GM10248 (cell line): ENCODE measurements at regions not wholly inside any gene's neighbourhood (a gene's known extent, or its start where the extent isn't known, plus 50 kb on each side); places are given as distances from the start of the nearest gene placed in this dataset.

Source experiments
- CTCF ChIA-PET: fragments of 300-600 bp; sonication (Branson Sonifier 250); formaldehyde crosslinking; extraction: SDS; loops from one replicate; lab custom pipeline; 2021; ENCODE audit warnings: antibody characterized with exemption; lab: Yijun Ruan, JAX
- POLR2A ChIA-PET: fragments of 350-650 bp; sonication (Branson Sonifier 250); formaldehyde crosslinking; extraction: SDS; loops from one replicate; lab custom pipeline; 2020; ENCODE audit warnings: antibody characterized with exemption; lab: Yijun Ruan, JAX
- DNase-seq: peaks from one replicate; pipeline ENCODE4 v3.0.0; 2012; ENCODE audit errors: extremely low spot score
- CTCF ChIP-seq: IDR thresholded peaks from 2 replicates; pipeline ENCODE4 v1.5.1; 2012; ENCODE audit warnings: mild to moderate bottlenecking, low read depth; ENCODE audit errors: extremely low read depth, missing control alignments, control extremely low read depth

- no peak for TF ChIP-seq CTCF
- ChIA-PET CTCF (no interaction called here), POLR2A (no interaction called here)
- DNase-seq, result no peak
Observed at GRCh38 chr10:128525936-128526335, 399.7 kb upstream of the MKI67 start.

GRCh38 chr10:128526791-128527375, 400.7 kb upstream of the MKI67 start:
- POLR2A ChIA-PET, result no interaction called here
- no peak for DNase-seq

GRCh38 chr10:128527711-128528110, 401.5 kb upstream of the MKI67 start:
- DNase-seq, result no peak
- ChIA-PET CTCF (no interaction called here), POLR2A (no interaction called here)
- no peak for TF ChIP-seq CTCF

More at GRCh38 chr10:128526791-128527375, 400.7 kb upstream of the MKI67 start:
- TF ChIP-seq CTCF, result no peak
- CTCF ChIA-PET, result no interaction called here

DNA sequence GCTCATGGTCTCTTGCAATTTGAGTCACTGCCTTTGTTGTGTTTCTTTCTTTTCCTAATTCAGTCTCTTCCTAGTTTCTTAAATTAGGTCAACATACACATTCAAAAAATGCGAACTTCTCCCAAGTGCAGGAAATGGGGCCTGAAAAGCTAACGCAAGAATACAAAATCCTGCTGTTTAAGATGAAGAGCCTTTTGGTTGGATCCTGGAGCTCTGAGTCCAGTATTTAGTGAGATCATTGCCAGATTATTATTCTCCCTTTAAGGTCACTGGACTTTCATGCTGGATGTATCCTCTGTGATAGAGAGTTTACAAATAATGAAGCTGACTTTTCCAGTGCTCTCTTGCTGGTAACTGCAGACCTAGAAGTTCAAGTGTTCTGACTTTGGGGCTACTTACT, 401.9 kb upstream of the MKI67 start:
- no peak for DNase-seq
- no peak for TF ChIP-seq CTCF
- ChIA-PET CTCF (interaction anchor here (1.6 to 1.7 kb wide), 2 partner anchors 11 to 255 kb away, joined by 3 to 5 read pairs; no protein-coding TSS in a partner anchor), POLR2A (no interaction called here)

DNA sequence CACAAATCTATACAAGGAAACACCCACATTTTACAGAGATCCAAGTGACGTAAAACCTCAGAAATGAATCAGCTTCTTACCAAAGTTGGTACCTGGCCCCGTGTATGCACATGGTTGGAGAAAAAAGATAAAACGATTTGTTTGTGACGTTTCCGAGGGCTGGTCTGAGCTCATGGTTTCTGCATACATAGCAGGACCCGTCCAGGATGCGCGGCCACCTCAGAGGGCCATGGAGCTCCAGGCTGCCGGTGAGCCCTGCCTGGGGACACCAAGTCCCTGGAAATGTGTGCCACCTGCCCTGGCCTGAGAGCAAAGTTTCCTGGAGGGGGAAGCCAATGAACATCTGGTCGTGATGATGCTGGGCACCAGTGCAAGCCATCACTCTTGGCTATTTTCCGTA, 402.6 kb upstream of the MKI67 start:
- DNase-seq, result no peak
- ChIA-PET CTCF (interaction anchor here (0.6 to 1.7 kb wide), 4 partner anchors 11 to 261 kb away, joined by 3 to 5 read pairs (median 3); no protein-coding TSS in a partner anchor), POLR2A (no interaction called here)
- no peak for TF ChIP-seq CTCF

- POLR2A ChIA-PET, result no interaction called here
- TF ChIP-seq CTCF, result no peak
- no peak for DNase-seq
- CTCF ChIA-PET, result interaction anchor here (0.6 to 1.7 kb wide), 4 partner anchors 10 to 261 kb away, joined by 3 to 5 read pairs (median 3); no protein-coding TSS in a partner anchor
Observed at GRCh38 chr10:128529225-128529624, 403.0 kb upstream of the MKI67 start.

DNA sequence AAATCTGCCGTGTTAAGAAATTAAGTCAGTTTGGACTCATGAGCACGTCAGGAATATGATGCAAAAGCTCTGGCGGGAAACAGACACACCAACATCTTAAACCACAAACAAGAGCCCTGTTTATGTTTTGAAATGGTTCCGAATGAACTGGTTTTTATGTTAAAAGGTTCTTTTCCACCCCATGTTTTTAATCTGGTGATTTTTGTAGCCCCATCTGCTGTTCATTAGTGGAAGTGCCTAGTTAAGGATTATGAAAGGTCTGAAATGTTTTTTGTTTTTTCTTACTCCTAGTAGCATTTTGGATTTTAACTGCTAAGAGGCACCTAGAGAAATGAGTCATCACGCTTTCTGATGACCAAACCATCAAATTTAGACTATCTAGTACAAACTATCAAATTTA, 404.1 kb upstream of the MKI67 start:
- DNase-seq, result no peak
- CTCF ChIA-PET, result interaction anchor here (2.1 kb wide), 1 partner anchor 262 kb away, joined by 11 read pairs; no protein-coding TSS in a partner anchor
- POLR2A ChIA-PET, result no interaction called here
- TF ChIP-seq CTCF, result peak; percentile 37
